Stimulated activated CD4-positive, alpha-beta T cell treated with anti-CD3 and anti-CD28 coated beads, Interleukin-1b, Interleukin-23, amount 100 ng/mL, for 48 hours (primary cell): ENCODE measurements at regions not wholly inside any gene's neighbourhood (a gene's known extent, or its start where the extent isn't known, plus 50 kb on each side); places are given as distances from the start of the nearest gene placed in this dataset.
"Not testable (repeated sequence)": the region's sequence is repeated elsewhere in the genome, so short reads cannot be mapped to it uniquely, and the experiment has no call there.

ENCODE experiments used
- DNase-seq: peaks from one replicate; pipeline ENCODE4 v3.0.0-alpha.2; 2020

GRCh38 chr5:101143526-101143925 is 240.4 kb upstream of the ST8SIA4 start:
- no peak for DNase-seq

- no peak for DNase-seq
Measured at GRCh38 chr5:101142102-101142501, 239.0 kb upstream of the ST8SIA4 start.

- DNase-seq, result no peak
Measured at GRCh38 chr5:101136454-101136853, 233.4 kb upstream of the ST8SIA4 start.

- DNase-seq, result no peak
Measured at GRCh38 chr5:101123363-101123762, 220.3 kb upstream of the ST8SIA4 start.

- DNase-seq, result no peak
Measured at GRCh38 chr5:101112645-101113044, 209.6 kb upstream of the ST8SIA4 start.

GRCh38 chr5:101103874-101104273 is 200.8 kb upstream of the ST8SIA4 start:
- no peak for DNase-seq

- no peak for DNase-seq
Measured at GRCh38 chr5:101102506-101102905, 199.4 kb upstream of the ST8SIA4 start.

GRCh38 chr5:101091902-101092301 is 188.8 kb upstream of the ST8SIA4 start:
- DNase-seq, result no peak

- DNase-seq, result no peak
Measured at GRCh38 chr5:101084353-101084752, 181.3 kb upstream of the ST8SIA4 start.

GRCh38 chr5:101080462-101081240 is 177.6 kb upstream of the ST8SIA4 start:
- no peak for DNase-seq

GRCh38 chr5:101068298-101068697 is 165.2 kb upstream of the ST8SIA4 start:
- DNase-seq, result no peak

- no peak for DNase-seq
Measured at GRCh38 chr5:101067429-101067828, 164.3 kb upstream of the ST8SIA4 start.

- DNase-seq, result no peak
Measured at GRCh38 chr5:101062902-101063301, 159.8 kb upstream of the ST8SIA4 start.

GRCh38 chr5:101047181-101047580 is 144.1 kb upstream of the ST8SIA4 start:
- DNase-seq, result no peak

- no peak for DNase-seq
Measured at GRCh38 chr5:101045689-101046088, 142.6 kb upstream of the ST8SIA4 start.

GRCh38 chr5:101040002-101040401 is 136.9 kb upstream of the ST8SIA4 start:
- DNase-seq, result not testable (repeated sequence)

- DNase-seq, result no peak
Measured at GRCh38 chr5:101036778-101037177, 133.7 kb upstream of the ST8SIA4 start.

- no peak for DNase-seq
Measured at GRCh38 chr5:101035425-101035824, 132.3 kb upstream of the ST8SIA4 start.

GRCh38 chr5:101024299-101024698 is 121.2 kb upstream of the ST8SIA4 start:
- no peak for DNase-seq

GRCh38 chr5:101018299-101018698 is 115.2 kb upstream of the ST8SIA4 start:
- DNase-seq, result no peak

GRCh38 chr5:101012880-101013279 is 109.8 kb upstream of the ST8SIA4 start:
- DNase-seq, result no peak

- no peak for DNase-seq
Measured at GRCh38 chr5:101009758-101010519, 106.9 kb upstream of the ST8SIA4 start.

- DNase-seq, result no peak
Measured at GRCh38 chr5:100992354-100992753, 89.3 kb upstream of the ST8SIA4 start.

GRCh38 chr5:100983601-100984000 is 80.5 kb upstream of the ST8SIA4 start:
- DNase-seq, result not testable (repeated sequence)
